Muscle layer of colon (tissue), 2 donors: ENCODE measurements at regions not wholly inside any gene's neighbourhood (a gene's known extent, or its start where the extent isn't known, plus 50 kb on each side); places are given as distances from the start of the nearest gene placed in this dataset.
"Not testable (repeated sequence)": the region's sequence is repeated elsewhere in the genome, so short reads cannot be mapped to it uniquely, and the experiment has no call there.

Experiments used
- H3K27ac ChIP-seq: one replicate; pipeline ENCODE4 v1.7.0; 2013; ENCODE audit warnings: low read depth, mild to moderate bottlenecking, low read length, moderate library complexity
- H3K27me3 ChIP-seq, 2 donors: one replicate each; pipeline ENCODE4 v1.7.0; 2013; ENCODE audit warnings: low read length in 2 of 2, mild to moderate bottlenecking in 2 of 2; ENCODE audit not compliant: insufficient read depth in 2 of 2, control insufficient read depth in 1 of 2
- H3K36me3 ChIP-seq: one replicate; pipeline ENCODE4 v1.7.0; 2013; ENCODE audit warnings: mild to moderate bottlenecking, low read length; ENCODE audit not compliant: insufficient read depth
- H3K4me1 ChIP-seq: one replicate; pipeline ENCODE4 v1.7.0; 2013; ENCODE audit warnings: mild to moderate bottlenecking, low read length; ENCODE audit not compliant: insufficient read depth
- H3K4me3 ChIP-seq, 2 donors: one replicate each; pipeline ENCODE4 v1.7.0; 2013; ENCODE audit warnings: low read length in 2 of 2, low read depth in 1 of 2, mild to moderate bottlenecking in 1 of 2, moderate library complexity in 1 of 2
- H3K9ac ChIP-seq: one replicate; pipeline ENCODE4 v1.7.0; 2013; ENCODE audit warnings: low read length
- H3K9me3 ChIP-seq: one replicate; pipeline ENCODE4 v1.7.0; 2013; ENCODE audit warnings: mild to moderate bottlenecking, low read length
- donor health status: abdominal sarcoma.
- donor health status: Adenocarcinoma of cecum.

DNA sequence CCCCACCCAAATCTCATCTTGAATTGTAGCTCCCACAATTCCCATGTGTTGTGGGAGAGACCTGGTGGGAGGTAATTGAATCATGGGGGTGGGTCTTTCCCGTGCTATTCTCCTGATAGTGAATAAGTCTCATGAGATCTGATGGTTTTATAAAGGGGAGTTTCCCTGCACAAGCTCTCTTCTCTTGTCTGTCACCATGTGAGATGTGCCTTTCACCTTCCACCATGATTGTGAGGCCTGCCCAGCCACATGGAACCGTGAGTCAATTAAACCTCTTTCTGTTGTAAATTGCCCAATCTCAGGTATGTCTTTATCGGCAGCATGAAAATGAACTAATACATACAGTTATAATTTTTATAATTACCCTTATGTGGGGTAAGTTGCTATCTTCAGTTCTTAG, 952.3 kb upstream of the PCDH20 start:
- not testable (repeated sequence) for H3K9ac ChIP-seq, H3K27ac ChIP-seq, H3K4me3 ChIP-seq, H3K36me3 ChIP-seq, H3K27me3 ChIP-seq, H3K9me3 ChIP-seq, H3K4me1 ChIP-seq

DNA sequence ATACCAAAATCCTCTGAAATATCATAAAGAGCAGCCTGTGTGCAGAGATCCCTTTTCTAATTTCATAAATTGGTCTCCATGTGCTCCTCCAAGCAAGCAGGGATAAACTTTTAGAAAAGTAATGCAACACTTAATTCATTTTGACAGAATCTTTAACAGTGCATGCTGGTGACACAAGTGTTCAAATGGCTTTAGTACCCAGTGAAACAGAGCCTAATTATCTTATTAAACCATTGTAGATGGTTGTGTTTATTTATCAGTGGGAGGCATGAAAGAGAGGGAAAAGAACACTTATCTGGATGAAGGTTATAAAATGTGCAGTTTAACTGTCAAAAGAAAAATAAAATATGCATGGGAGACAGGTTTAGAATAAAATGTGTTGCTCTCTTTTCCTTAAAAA, 945.0 kb upstream of the PCDH20 start:
- Histone ChIP-seq H3K27me3 (no peaks in the 10 kb centered on the region), H3K27ac (no peak overlapping the region), H3K9me3 (no peaks in the 10 kb centered on the region), H3K9ac (no peak overlapping the region), H3K4me1 (no peaks in the 10 kb centered on the region), H3K4me3 (no peak overlapping the region), H3K36me3 (no peaks in the 10 kb centered on the region)

GRCh38 chr13:62358646-62358932, 942.9 kb upstream of the PCDH20 start:
- no peak overlapping the region for H3K27ac ChIP-seq
- H3K9me3 ChIP-seq, result no peaks in the 10 kb centered on the region
- no peak overlapping the region for H3K4me3 ChIP-seq
- H3K27me3 ChIP-seq, result no peaks in the 10 kb centered on the region
- H3K4me1 ChIP-seq, result no peaks in the 10 kb centered on the region
- H3K36me3 ChIP-seq, result no peaks in the 10 kb centered on the region
- H3K9ac ChIP-seq, result no peak overlapping the region

DNA sequence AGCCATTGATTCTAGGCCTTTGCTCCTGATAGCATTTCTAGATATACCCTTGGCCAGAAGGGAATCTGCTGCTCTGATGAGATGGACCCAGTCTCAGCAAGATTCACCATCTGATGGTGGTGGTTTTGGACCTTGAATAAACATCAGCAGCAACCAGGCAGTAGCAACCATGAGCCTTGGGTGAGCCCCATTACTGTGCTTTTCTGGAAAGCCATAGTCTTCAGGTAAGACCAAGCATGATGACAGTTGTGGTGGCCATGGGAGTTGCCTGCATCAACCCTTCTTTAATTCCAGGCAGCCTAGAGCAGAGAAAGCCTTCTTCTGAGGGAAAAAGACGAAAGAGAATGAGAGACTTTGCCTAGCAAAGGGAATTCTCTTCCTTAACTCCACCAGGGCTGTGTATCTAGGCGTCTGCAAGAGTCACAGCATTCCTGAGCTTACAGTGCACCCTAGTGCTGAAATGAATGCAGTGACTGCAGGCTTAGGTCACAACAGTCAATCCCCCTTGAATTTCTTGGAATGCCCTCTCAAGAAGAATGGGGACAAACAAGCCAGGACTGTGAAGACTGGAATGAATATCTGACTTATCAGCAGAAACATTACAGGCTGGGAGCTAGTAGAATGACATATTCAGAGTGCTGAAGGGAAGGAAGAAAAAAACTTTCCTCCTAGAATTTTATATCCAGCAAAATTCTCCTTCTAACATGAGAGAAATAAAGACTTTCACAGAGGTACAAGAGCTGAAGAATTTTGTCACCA, 942.4 kb upstream of the PCDH20 start:
- no peaks in the 10 kb centered on the region for H3K9me3 ChIP-seq

GRCh38 chr13:62356977-62357376, 941.3 kb upstream of the PCDH20 start:
- Histone ChIP-seq H3K9ac (no peak overlapping the region), H3K27ac (no peak overlapping the region), H3K4me1 (no peaks in the 10 kb centered on the region), H3K27me3 (no peaks in the 10 kb centered on the region), H3K9me3 (no peaks in the 10 kb centered on the region), H3K36me3 (no peaks in the 10 kb centered on the region), H3K4me3 (no peak overlapping the region)

More for the DNA sequence above, 942.4 kb upstream of the PCDH20 start:
- Histone ChIP-seq H3K4me1 (no peaks in the 10 kb centered on the region), H3K4me3 (no peak overlapping the region), H3K9ac (no peak overlapping the region), H3K27me3 (no peaks in the 10 kb centered on the region), H3K27ac (no peak overlapping the region), H3K36me3 (no peaks in the 10 kb centered on the region)

GRCh38 chr13:62337109-62337880, 921.6 kb upstream of the PCDH20 start:
- Histone ChIP-seq H3K9me3 (no peaks in the 10 kb centered on the region), H3K27ac (no peak overlapping the region), H3K4me1 (no peaks in the 10 kb centered on the region), H3K4me3 (no peak overlapping the region), H3K27me3 (no peaks in the 10 kb centered on the region), H3K36me3 (no peaks in the 10 kb centered on the region), H3K9ac (no peak overlapping the region)

DNA sequence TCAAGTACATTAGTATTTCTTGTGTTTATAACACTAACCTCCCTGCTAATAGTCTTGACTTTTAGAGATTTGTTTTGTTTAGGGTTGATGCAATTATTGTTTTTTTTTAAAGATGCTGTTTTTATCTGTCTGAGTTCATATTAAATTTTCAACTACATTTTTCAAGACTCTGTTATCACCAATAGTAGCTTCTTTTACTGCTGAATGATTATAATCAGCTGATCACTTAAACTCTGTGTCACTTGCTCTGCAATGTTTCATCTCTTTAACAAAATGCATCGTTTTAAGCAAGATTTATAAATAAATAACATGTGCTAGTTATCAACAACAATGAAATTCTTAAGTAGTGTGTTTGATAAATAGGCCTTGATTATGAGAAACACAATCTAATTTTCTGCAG, 920.9 kb upstream of the PCDH20 start:
- H3K27ac ChIP-seq, result no peak overlapping the region
- no peaks in the 10 kb centered on the region for H3K4me1 ChIP-seq
- H3K4me3 ChIP-seq, result no peak overlapping the region
- H3K9ac ChIP-seq, result no peak overlapping the region
- H3K27me3 ChIP-seq, result no peaks in the 10 kb centered on the region
- H3K36me3 ChIP-seq, result no peaks in the 10 kb centered on the region
- no peaks in the 10 kb centered on the region for H3K9me3 ChIP-seq

GRCh38 chr13:62333466-62333865, 917.8 kb upstream of the PCDH20 start:
- no peaks in the 10 kb centered on the region for H3K36me3 ChIP-seq
- H3K9ac ChIP-seq, result no peak overlapping the region
- no peaks in the 10 kb centered on the region for H3K4me1 ChIP-seq
- no peaks in the 10 kb centered on the region for H3K27me3 ChIP-seq
- H3K27ac ChIP-seq, result no peak overlapping the region
- H3K4me3 ChIP-seq, result no peak overlapping the region
- H3K9me3 ChIP-seq, result no peaks in the 10 kb centered on the region

DNA sequence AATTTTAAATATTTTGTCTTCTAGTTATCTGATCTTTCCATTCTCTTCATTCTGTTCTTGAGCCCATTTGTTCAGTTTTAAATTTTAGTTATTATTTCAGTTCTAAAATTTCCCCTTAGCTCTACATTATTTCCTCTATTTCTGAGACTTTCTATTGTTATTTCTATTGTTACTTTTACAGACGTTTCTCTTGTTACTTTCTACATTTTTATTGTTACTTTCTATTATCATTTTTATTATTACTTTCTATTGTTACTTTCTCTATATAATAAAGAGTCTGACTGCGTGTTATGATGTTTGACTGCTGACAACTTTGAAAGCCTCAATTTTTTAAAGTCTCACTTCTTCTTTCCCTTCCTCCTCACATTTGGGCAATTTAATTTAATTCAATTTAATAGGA, 915.7 kb upstream of the PCDH20 start:
- Histone ChIP-seq H3K27me3 (no peaks in the 10 kb centered on the region), H3K4me3 (no peak overlapping the region), H3K9ac (no peak overlapping the region), H3K4me1 (no peaks in the 10 kb centered on the region), H3K9me3 (no peaks in the 10 kb centered on the region), H3K36me3 (no peaks in the 10 kb centered on the region), H3K27ac (no peak overlapping the region)

DNA sequence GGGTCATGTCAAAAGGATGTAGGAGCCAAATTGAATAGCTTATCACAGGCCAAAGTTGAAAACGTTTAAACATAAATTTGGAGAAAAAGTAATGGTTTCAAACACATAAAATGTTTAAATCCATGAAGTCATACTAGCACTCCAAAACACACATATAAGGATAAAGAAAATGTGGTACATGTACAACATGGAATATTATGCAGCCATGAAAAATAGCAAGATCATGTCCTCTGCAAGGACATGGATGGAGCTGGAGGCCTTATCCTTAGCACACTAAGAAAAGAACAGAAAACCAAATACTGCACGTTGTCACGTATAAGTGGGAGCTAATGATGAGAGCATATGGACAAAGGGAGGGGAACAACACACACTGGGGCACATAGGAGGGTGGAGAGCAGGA, 911.7 kb upstream of the PCDH20 start:
- Histone ChIP-seq H3K4me1 (no peaks in the 10 kb centered on the region), H3K36me3 (no peaks in the 10 kb centered on the region), H3K9ac (no peak overlapping the region), H3K4me3 (no peak overlapping the region), H3K27ac (no peak overlapping the region), H3K27me3 (no peaks in the 10 kb centered on the region), H3K9me3 (no peaks in the 10 kb centered on the region)

GRCh38 chr13:62324842-62325241, 909.2 kb upstream of the PCDH20 start:
- Histone ChIP-seq H3K9ac (no peak overlapping the region), H3K36me3 (no peaks in the 10 kb centered on the region), H3K4me3 (no peak overlapping the region), H3K27ac (no peak overlapping the region), H3K27me3 (no peaks in the 10 kb centered on the region), H3K9me3 (no peaks in the 10 kb centered on the region), H3K4me1 (no peaks in the 10 kb centered on the region)

DNA sequence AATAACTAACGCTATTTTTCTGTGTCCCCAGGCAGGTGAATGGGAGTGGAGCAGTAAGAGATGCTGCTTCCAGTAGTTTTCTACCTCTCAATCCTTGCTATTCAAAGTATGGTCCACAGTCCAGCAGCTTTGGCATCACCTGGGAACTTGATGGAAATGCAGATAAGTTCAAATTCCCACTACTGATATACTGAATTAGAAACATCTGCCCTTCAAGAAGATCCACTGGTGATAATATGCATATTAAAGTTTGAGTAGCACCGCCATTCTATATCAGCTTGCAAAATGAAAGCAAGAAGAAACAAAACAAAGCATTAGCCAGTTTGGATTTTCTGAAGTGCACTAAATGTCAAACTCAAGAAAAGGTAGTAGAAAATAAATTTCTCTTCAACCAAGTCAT, 906.2 kb upstream of the PCDH20 start:
- H3K36me3 ChIP-seq, result no peaks in the 10 kb centered on the region
- no peak overlapping the region for H3K4me3 ChIP-seq
- no peak overlapping the region for H3K9ac ChIP-seq
- H3K27ac ChIP-seq, result no peak overlapping the region
- H3K27me3 ChIP-seq, result no peaks in the 10 kb centered on the region
- no peaks in the 10 kb centered on the region for H3K9me3 ChIP-seq
- no peaks in the 10 kb centered on the region for H3K4me1 ChIP-seq
